K562 (cell line): ENCODE measurements at regions not wholly inside any gene's neighbourhood (a gene's known extent, or its start where the extent isn't known, plus 50 kb on each side); places are given as distances from the start of the nearest gene placed in this dataset.

Experiments used
- ATAC-seq: fragments of 200-7000 bp; cut with Tn5 transposase; 3 replicates; pipeline ENCODE4 v1.9.1; 2020; ENCODE audit warnings: moderate library complexity
- BruUV-seq: library from RNA; stranded (reverse); fragments of 400-500 nt; replicated peaks from 2 replicates; lab custom pipeline; 2021; lab: Mats Ljungman, UMichigan
- CTCF ChIA-PET: fragments of 300-600 bp; formaldehyde crosslinking; extraction: SDS; loops from one replicate; lab custom pipeline; 2021; ENCODE audit warnings: low intra/inter-chr PET ratio; lab: Yijun Ruan, JAX
- POLR2A ChIA-PET: fragments of 300-600, 350-650 bp; sonication (Branson Sonifier 250); formaldehyde crosslinking; extraction: SDS; loops from one replicate; lab custom pipeline; 2021; ENCODE audit warnings: antibody characterized with exemption, inconsistent platforms; lab: Yijun Ruan, JAX
- DNase-seq, 4 experiments: peaks; one replicate each; pipeline versions ENCODE4 v3.0.0 to v3.0.0-alpha.2; 2011 to 2018; ENCODE audit warnings: low spot score in 3 of 4, mixed read lengths in 3 of 4; ENCODE audit errors: extremely low read depth in 1 of 4
- FAIRE-seq: peaks from 2 replicates; lab custom pipeline; 2011; peaks lifted over from hg19 to GRCh38; lab: Jason Lieb, UNC
- H2AFZ ChIP-seq: 2 replicates; pipeline ENCODE4 v1.6.0; 2011; ENCODE audit warnings: low read depth, low read length, control low read depth, inconsistent platforms
- H3K27ac ChIP-seq: fragments of 200-600 bp; 3 replicates; pipeline ENCODE4 v1.8.0; 2011; ENCODE audit warnings: low read depth, mild to moderate bottlenecking, control low read depth, inconsistent platforms, low read length, moderate library complexity, mixed read lengths; ENCODE audit errors: extremely low read depth
- H3K27me3 ChIP-seq, 2 experiments: fragments of 300-600 bp in 1 of 2; 2 replicates in 1 of 2; 3 replicates in 1 of 2; pipeline versions ENCODE4 v1.6.0 to v1.8.0; 2011; ENCODE audit warnings: inconsistent platforms in 2 of 2, low read length in 2 of 2, mild to moderate bottlenecking in 1 of 2, mixed read lengths in 1 of 2, moderate library complexity in 1 of 2; ENCODE audit not compliant: control insufficient read depth in 2 of 2, insufficient read depth in 2 of 2
- H3K36me3 ChIP-seq: fragments of 300-600 bp; 3 replicates; pipeline ENCODE4 v1.8.0; 2011; ENCODE audit warnings: mild to moderate bottlenecking, low read length, inconsistent platforms; ENCODE audit not compliant: control insufficient read depth, insufficient read depth
- H3K4me1 ChIP-seq, 2 experiments: fragments of 200-600 bp in 1 of 2; replicated peaks in 1 of 2; 2 replicates in 1 of 2; 3 replicates in 1 of 2; pipeline versions ENCODE4 v1.5.1 to v1.8.0; 2011; ENCODE audit warnings: inconsistent platforms in 2 of 2, low read length in 2 of 2, mild to moderate bottlenecking in 1 of 2, mixed read lengths in 1 of 2, moderate library complexity in 1 of 2; ENCODE audit not compliant: control insufficient read depth in 2 of 2, insufficient read depth in 2 of 2
- H3K4me2 ChIP-seq: 2 replicates; pipeline ENCODE4 v1.6.1; 2011; ENCODE audit warnings: low read length, control low read depth, inconsistent platforms, mixed read lengths; ENCODE audit not compliant: insufficient read depth
- H3K4me3 ChIP-seq: fragments of 200-600 bp; sonication (generic), shearing (Covaris generic); 2 replicates; pipeline ENCODE4 v1.5.1; 2016; ENCODE audit warnings: control low read depth, inconsistent platforms
- H3K79me2 ChIP-seq: fragments of 200-600 bp; 3 replicates; pipeline ENCODE4 v1.8.0; 2011; ENCODE audit warnings: low read length, inconsistent platforms; ENCODE audit not compliant: control insufficient read depth, insufficient read depth
- H3K9ac ChIP-seq, 2 experiments: 2 replicates each; pipeline versions ENCODE4 v1.6.0 to v1.6.1; 2011; ENCODE audit warnings: low read depth in 2 of 2, low read length in 2 of 2, control low read depth in 1 of 2, inconsistent platforms in 1 of 2, mild to moderate bottlenecking in 1 of 2, mixed read lengths in 1 of 2; ENCODE audit not compliant: insufficient read depth in 1 of 2
- H3K9me1 ChIP-seq: one replicate; pipeline ENCODE4 v1.6.0; 2011; ENCODE audit warnings: inconsistent platforms, mild to moderate bottlenecking, low read length, moderate library complexity; ENCODE audit not compliant: control insufficient read depth, insufficient read depth
- H3K9me3 ChIP-seq: replicated peaks from 2 replicates; pipeline ENCODE4 v1.5.1; 2011; ENCODE audit warnings: low read depth, low read length, inconsistent platforms; ENCODE audit not compliant: control insufficient read depth, insufficient read depth
- H4K20me1 ChIP-seq: replicated peaks from 2 replicates; pipeline ENCODE4 v1.6.1; 2011; ENCODE audit warnings: low read length, inconsistent platforms, mixed read lengths; ENCODE audit not compliant: control insufficient read depth, insufficient read depth
- ATF6 ChIP-seq: sonication (generic); formaldehyde crosslinking; IDR thresholded peaks from 2 replicates; pipeline ENCODE4 v1.4.0; 2020; ENCODE audit warnings: mild to moderate bottlenecking, missing genetic modification reagents
- FOXM1 ChIP-seq, 2 experiments: fragments of 450-650 bp in 1 of 2; sonication (generic) in 1 of 2; formaldehyde crosslinking in 1 of 2; IDR thresholded peaks; 2 replicates each; pipeline versions ENCODE4 v1.6.1 to v1.9.0; 2017 to 2022; ENCODE audit warnings: low read depth in 2 of 2, mild to moderate bottlenecking in 2 of 2, missing genetic modification reagents in 1 of 2, moderate library complexity in 1 of 2
- KDM5B ChIP-seq: fragments of 200-600 bp; sonication (generic); IDR thresholded peaks from 2 replicates; pipeline ENCODE4 v1.6.1; 2012; ENCODE audit warnings: low read depth, mild to moderate bottlenecking, moderate library complexity, low read length, control low read depth, inconsistent platforms; ENCODE audit not compliant: insufficient replicate concordance
- KLF10 ChIP-seq: fragments of 250-450 bp; sonication (Bioruptor Pico); IDR thresholded peaks from 2 replicates; pipeline ENCODE4 v1.6.1; 2021; ENCODE audit warnings: matching md5 sums
- NR2C1 ChIP-seq, 2 experiments: fragments of 450-650 bp; IDR thresholded peaks; 2 replicates each; pipeline ENCODE4 v1.6.1; 2017; ENCODE audit warnings: mild to moderate bottlenecking in 2 of 2, antibody characterized with exemption in 1 of 2, inconsistent platforms in 1 of 2, missing compliant biosample characterization in 1 of 2, missing genetic modification characterization in 1 of 2
- PHF20 ChIP-seq: fragments of 450-650 bp; IDR thresholded peaks from 2 replicates; pipeline ENCODE4 v1.6.1; 2018; ENCODE audit not compliant: partially characterized antibody
- SIRT6 ChIP-seq: IDR thresholded peaks from one replicate; pipeline ENCODE4 v1.6.1; 2012; ENCODE audit warnings: low read depth, mild to moderate bottlenecking, control low read depth, inconsistent platforms, low read length, moderate library complexity
- SMAD1 ChIP-seq: fragments of 150-350 bp; IDR thresholded peaks from 2 replicates; pipeline ENCODE4 v1.6.1; 2014; ENCODE audit warnings: low read length, low read depth; ENCODE audit not compliant: partially characterized antibody
- SRSF3 ChIP-seq: fragments of 200-400 bp; formaldehyde crosslinking; IDR thresholded peaks from 2 replicates; pipeline ENCODE4 v1.6.1; 2016; ENCODE audit warnings: mild to moderate bottlenecking, low read length, moderate library complexity; ENCODE audit not compliant: insufficient read depth
- TARDBP ChIP-seq: fragments of 450-650 bp; IDR thresholded peaks from 2 replicates; pipeline ENCODE4 v1.6.1; 2016
- TSHZ1 ChIP-seq: fragments of 250-450 bp; sonication (Bioruptor Pico); IDR thresholded peaks from 2 replicates; pipeline ENCODE4 v1.4.0; 2020; ENCODE audit warnings: mild to moderate bottlenecking, moderate library complexity
- ZBTB26 ChIP-seq: fragments of 450-650 bp; formaldehyde crosslinking; IDR thresholded peaks from 2 replicates; pipeline ENCODE4 v1.4.0; 2022; ENCODE audit warnings: missing genetic modification characterization
- ZC3H4 ChIP-seq: sonication (generic); formaldehyde crosslinking; IDR thresholded peaks from 2 replicates; pipeline ENCODE4 v1.9.0; 2021; ENCODE audit warnings: missing genetic modification reagents, borderline replicate concordance
- ZNF699 ChIP-seq: fragments of 250-450 bp; sonication (Bioruptor Pico); IDR thresholded peaks from 2 replicates; pipeline ENCODE4 v1.8.0; 2021; ENCODE audit warnings: mild to moderate bottlenecking, moderate library complexity; ENCODE audit not compliant: insufficient replicate concordance
- WGBS: fragments of 100-300 bp; shearing (Covaris generic); methylation state at CpG from one replicate; pipeline ENCODE4 v1.1.6; 2016; ENCODE audit warnings: low coverage, mixed read lengths; ENCODE audit not compliant: insufficient coverage; ENCODE audit errors: missing lambda C conversion rate; 5-methylcytosine and 5-hydroxymethylcytosine counted together
- in situ Hi-C: fragments of 300-500 bp; cut with MboI; formaldehyde crosslinking; loops from 4 replicates; pipeline ENCODE4 v1.15.0; 2018; ENCODE audit warnings: inconsistent platforms, mixed read lengths
- intact Hi-C: fragments of 100-400 bp; cut with micrococcal nuclease; formaldehyde crosslinking; loops from 2 replicates; pipeline ENCODE4 v1.14.2; 2022

GRCh38 chr3:10646531-10647335 is 141.3 kb upstream of the ATP2B2 start:
- Histone ChIP-seq H3K4me2 (no peak overlapping the region), H3K36me3 (no peaks in the 10 kb centered on the region), H3K27ac (no peak overlapping the region), H3K9ac (no peak overlapping the region), H3K79me2 (no peaks in the 10 kb centered on the region), H3K4me3 (no peak overlapping the region), H3K27me3 (no peaks in the 10 kb centered on the region), H3K9me1 (no peaks in the 10 kb centered on the region), H2AFZ (no peak overlapping the region), H4K20me1 (no peaks in the 10 kb centered on the region), H3K4me1 (no peaks in the 10 kb centered on the region), H3K9me3 (no peaks in the 10 kb centered on the region)
- ATAC-seq (no peak), FAIRE-seq (no peak), DNase-seq (no peak)
- POLR2A ChIA-PET: interaction anchor here (0.6 kb wide), 1 partner anchor 24 kb away, joined by 3 read pairs; no protein-coding TSS in a partner anchor
- CTCF ChIA-PET: no interaction called here
- no peak for TF ChIP-seq KDM5B
- no peak for TF ChIP-seq FOXM1 (IDR thresholded peaks at IDR 0.05; ENCODE audit: low read depth)
- no peak for TF ChIP-seq FOXM1 (CRISPR knock-in tag; IDR thresholded peaks at IDR 0.05; ENCODE audit: low read depth)
- no peak for TF ChIP-seq ATF6 (CRISPR knock-in tag)
- no peak for TF ChIP-seq NR2C1 (IDR thresholded peaks at IDR 0.05)
- TF ChIP-seq NR2C1 (tag; IDR thresholded peaks at IDR 0.05): no peak
- TF ChIP-seq SRSF3: no peak
- TF ChIP-seq TARDBP: no peak
- no peak for TF ChIP-seq SMAD1
- TF ChIP-seq ZBTB26 (CRISPR knock-in tag): no peak
- TF ChIP-seq SIRT6: no peak
- TF ChIP-seq ZNF699 (CRISPR knock-in tag): no peak
- TF ChIP-seq TSHZ1 (CRISPR knock-in tag): no peak
- TF ChIP-seq ZC3H4 (CRISPR knock-in tag): no peak
- TF ChIP-seq PHF20: no peak
- TF ChIP-seq KLF10: no peak
- in situ Hi-C loops (no loop called here), intact Hi-C loops (no loop called here)
- no TSS peak for BruUV-seq
- 0% methylated on average over 9 of the region's 9 CpGs for WGBS
